HEK293T (cell line): ENCODE measurements at regions not wholly inside any gene's neighbourhood (a gene's known extent, or its start where the extent isn't known, plus 50 kb on each side); places are given as distances from the start of the nearest gene placed in this dataset.

Experiments used
- FOXA1 ChIP-seq: fragments of 450-650 bp; IDR thresholded peaks from 2 replicates; pipeline ENCODE4 v1.6.1; 2016; ENCODE audit warnings: mild to moderate bottlenecking
- FOXK2 ChIP-seq: fragments of 450-650 bp; IDR thresholded peaks from 2 replicates; pipeline ENCODE4 v1.6.1; 2016; ENCODE audit warnings: mild to moderate bottlenecking
- FOXM1 ChIP-seq: fragments of 450-650 bp; IDR thresholded peaks from 2 replicates; pipeline ENCODE4 v1.6.1; 2017; ENCODE audit warnings: mild to moderate bottlenecking, borderline replicate concordance
- SP1 ChIP-seq: fragments of 450-650 bp; IDR thresholded peaks from 2 replicates; pipeline ENCODE4 v1.6.1; 2017
- TARDBP ChIP-seq: fragments of 450-650 bp; IDR thresholded peaks from 2 replicates; pipeline ENCODE4 v1.6.1; 2016

DNA sequence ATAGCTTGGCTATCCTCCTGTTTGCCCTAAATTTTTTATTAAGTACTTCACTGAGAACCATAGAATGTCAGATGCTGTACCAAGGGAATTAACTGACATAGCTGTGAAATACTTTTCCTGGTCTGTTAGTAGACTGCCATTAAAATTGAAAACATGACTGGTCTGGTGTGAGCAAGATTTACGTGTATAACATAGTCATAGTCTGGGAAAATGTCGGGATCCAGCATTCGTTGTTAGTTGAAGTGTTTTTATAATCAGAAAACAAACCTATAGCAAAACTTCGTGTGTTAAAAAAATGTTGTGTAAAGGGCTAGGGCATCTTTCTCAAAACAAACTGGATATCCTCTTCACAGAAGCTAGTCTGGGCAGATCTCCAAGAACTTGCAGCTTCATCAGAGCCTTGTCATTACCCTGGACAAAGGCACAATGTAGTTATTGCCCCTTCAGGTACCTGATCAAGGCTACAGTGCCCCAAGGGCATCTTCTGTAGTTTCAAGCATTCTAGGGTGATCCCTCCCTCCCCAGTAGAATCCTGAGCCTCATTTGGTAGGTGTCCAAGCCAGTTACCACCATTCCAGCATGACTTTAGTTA is 454.2 kb upstream of the SGCD start:
- no peak for TF ChIP-seq FOXM1
- no peak for TF ChIP-seq FOXK2
- no peak for TF ChIP-seq FOXA1
- no peak for TF ChIP-seq SP1
- no peak for TF ChIP-seq TARDBP
